ENCODE measurements at regions not wholly inside any gene's neighbourhood (a gene's known extent, or its start where the extent isn't known, plus 50 kb on each side); places are given as distances from the start of the nearest gene placed in this dataset.
A peak's percentile ranks its signal among the peaks of the same experiment; 100 is the strongest.
"Not testable (repeated sequence)": the region's sequence is repeated elsewhere in the genome, so short reads cannot be mapped to it uniquely, and the experiment has no call there.

GRCh38 chr7:76797639-76798038 is 170.6 kb upstream of the POMZP3 start:
- H3K27me3 ChIP-seq (ENCODE audit: insufficient read depth, poor library complexity, severe bottlenecking); H3K4me3 ChIP-seq (replicated peaks; ENCODE audit: insufficient read depth, low read length); DNase-seq (ENCODE audit: low read depth in 1 of 2, low spot score in 1 of 2); H3K27ac ChIP-seq (replicated peaks): not testable (repeated sequence)

GRCh38 chr7:76780693-76781092 is 153.6 kb upstream of the POMZP3 start:
- not testable (repeated sequence) for H3K4me3 ChIP-seq (replicated peaks; ENCODE audit: insufficient read depth, low read length); H3K27me3 ChIP-seq (ENCODE audit: insufficient read depth, poor library complexity, severe bottlenecking); H3K27ac ChIP-seq (replicated peaks)
- DNase-seq (ENCODE audit: low read depth in 1 of 2, low spot score in 1 of 2) = peak in 1 of 2 experiments; percentile 7

GRCh38 chr7:76774279-76774678 is 147.2 kb upstream of the POMZP3 start:
- H3K27ac ChIP-seq (replicated peaks); H3K27me3 ChIP-seq (ENCODE audit: insufficient read depth, poor library complexity, severe bottlenecking); H3K4me3 ChIP-seq (replicated peaks; ENCODE audit: insufficient read depth, low read length); DNase-seq (ENCODE audit: low read depth in 1 of 2, low spot score in 1 of 2): not testable (repeated sequence)

GRCh38 chr7:76771980-76772379 is 144.9 kb upstream of the POMZP3 start:
- not testable (repeated sequence) for H3K27me3 ChIP-seq (ENCODE audit: insufficient read depth, poor library complexity, severe bottlenecking); H3K4me3 ChIP-seq (replicated peaks; ENCODE audit: insufficient read depth, low read length); H3K27ac ChIP-seq (replicated peaks); DNase-seq (ENCODE audit: low read depth in 1 of 2, low spot score in 1 of 2)

GRCh38 chr7:76763977-76764376 is 136.9 kb upstream of the POMZP3 start:
- not testable (repeated sequence) for DNase-seq (ENCODE audit: low read depth in 1 of 2, low spot score in 1 of 2); H3K27me3 ChIP-seq (ENCODE audit: insufficient read depth, poor library complexity, severe bottlenecking); H3K27ac ChIP-seq (replicated peaks); H3K4me3 ChIP-seq (replicated peaks; ENCODE audit: insufficient read depth, low read length)

GRCh38 chr7:76760546-76761220 is 133.6 kb upstream of the POMZP3 start:
- H3K4me3 ChIP-seq (replicated peaks; ENCODE audit: insufficient read depth, low read length); H3K27me3 ChIP-seq (ENCODE audit: insufficient read depth, poor library complexity, severe bottlenecking); DNase-seq (ENCODE audit: low read depth in 1 of 2, low spot score in 1 of 2); H3K27ac ChIP-seq (replicated peaks): not testable (repeated sequence)

GRCh38 chr7:76739538-76739937 is 112.5 kb upstream of the POMZP3 start:
- DNase-seq (ENCODE audit: low read depth in 1 of 2, low spot score in 1 of 2); H3K27ac ChIP-seq (replicated peaks); H3K27me3 ChIP-seq (ENCODE audit: insufficient read depth, poor library complexity, severe bottlenecking); H3K4me3 ChIP-seq (replicated peaks; ENCODE audit: insufficient read depth, low read length): not testable (repeated sequence)
- TF ChIP-seq SPI1 (IDR thresholded peaks at IDR 0.05; ENCODE audit: borderline replicate concordance, low read depth) = peak; percentile 38; the same call in 1 of the 2 replicates

GRCh38 chr7:76736724-76737123 is 109.6 kb upstream of the POMZP3 start:
- H3K4me3 ChIP-seq (replicated peaks; ENCODE audit: insufficient read depth, low read length); DNase-seq (ENCODE audit: low read depth in 1 of 2, low spot score in 1 of 2); H3K27me3 ChIP-seq (ENCODE audit: insufficient read depth, poor library complexity, severe bottlenecking); H3K27ac ChIP-seq (replicated peaks): not testable (repeated sequence)

- not testable (repeated sequence) for DNase-seq (ENCODE audit: low read depth in 1 of 2, low spot score in 1 of 2); H3K27me3 ChIP-seq (ENCODE audit: insufficient read depth, poor library complexity, severe bottlenecking); H3K4me3 ChIP-seq (replicated peaks; ENCODE audit: insufficient read depth, low read length); H3K27ac ChIP-seq (replicated peaks)
These were observed 109.0 kb upstream of the POMZP3 start for GRCh38 chr7:76736091-76736490.

- DNase-seq (ENCODE audit: low read depth in 1 of 2, low spot score in 1 of 2); H3K4me3 ChIP-seq (replicated peaks; ENCODE audit: insufficient read depth, low read length); H3K27me3 ChIP-seq (ENCODE audit: insufficient read depth, poor library complexity, severe bottlenecking); H3K27ac ChIP-seq (replicated peaks): not testable (repeated sequence)
These were observed 108.6 kb upstream of the POMZP3 start for GRCh38 chr7:76735668-76736067.

- H3K4me3 ChIP-seq (replicated peaks; ENCODE audit: insufficient read depth, low read length); H3K27me3 ChIP-seq (ENCODE audit: insufficient read depth, poor library complexity, severe bottlenecking); DNase-seq (ENCODE audit: low read depth in 1 of 2, low spot score in 1 of 2); H3K27ac ChIP-seq (replicated peaks): not testable (repeated sequence)
These were observed 101.5 kb upstream of the POMZP3 start for GRCh38 chr7:76728571-76728974.

- not testable (repeated sequence) for H3K27ac ChIP-seq (replicated peaks); H3K27me3 ChIP-seq (ENCODE audit: insufficient read depth, poor library complexity, severe bottlenecking); DNase-seq (ENCODE audit: low read depth in 1 of 2, low spot score in 1 of 2)
These were observed 96.8 kb upstream of the POMZP3 start for GRCh38 chr7:76723928-76724327.

GRCh38 chr7:76716551-76716950 is 89.5 kb upstream of the POMZP3 start:
- not testable (repeated sequence) for DNase-seq (ENCODE audit: low read depth in 1 of 2, low spot score in 1 of 2); H3K27ac ChIP-seq (replicated peaks); H3K27me3 ChIP-seq (ENCODE audit: insufficient read depth, poor library complexity, severe bottlenecking); H3K4me3 ChIP-seq (replicated peaks; ENCODE audit: insufficient read depth, low read length)

More at GRCh38 chr7:76723928-76724327, 96.8 kb upstream of the POMZP3 start:
- H3K4me3 ChIP-seq (replicated peaks; ENCODE audit: insufficient read depth, low read length) = not testable (repeated sequence)

- not testable (repeated sequence) for H3K27ac ChIP-seq (replicated peaks); DNase-seq (ENCODE audit: low read depth in 1 of 2, low spot score in 1 of 2); H3K27me3 ChIP-seq (ENCODE audit: insufficient read depth, poor library complexity, severe bottlenecking); H3K4me3 ChIP-seq (replicated peaks; ENCODE audit: insufficient read depth, low read length)
These were observed 85.8 kb upstream of the POMZP3 start for GRCh38 chr7:76712926-76713325.

GRCh38 chr7:76711648-76712047 is 84.6 kb upstream of the POMZP3 start:
- not testable (repeated sequence) for DNase-seq (ENCODE audit: low read depth in 1 of 2, low spot score in 1 of 2); H3K27me3 ChIP-seq (ENCODE audit: insufficient read depth, poor library complexity, severe bottlenecking); H3K4me3 ChIP-seq (replicated peaks; ENCODE audit: insufficient read depth, low read length); H3K27ac ChIP-seq (replicated peaks)

Data from HL-60 (cell line).